ENCODE measurements at regions not wholly inside any gene's neighbourhood (a gene's known extent, or its start where the extent isn't known, plus 50 kb on each side); places are given as distances from the start of the nearest gene placed in this dataset.

DNA sequence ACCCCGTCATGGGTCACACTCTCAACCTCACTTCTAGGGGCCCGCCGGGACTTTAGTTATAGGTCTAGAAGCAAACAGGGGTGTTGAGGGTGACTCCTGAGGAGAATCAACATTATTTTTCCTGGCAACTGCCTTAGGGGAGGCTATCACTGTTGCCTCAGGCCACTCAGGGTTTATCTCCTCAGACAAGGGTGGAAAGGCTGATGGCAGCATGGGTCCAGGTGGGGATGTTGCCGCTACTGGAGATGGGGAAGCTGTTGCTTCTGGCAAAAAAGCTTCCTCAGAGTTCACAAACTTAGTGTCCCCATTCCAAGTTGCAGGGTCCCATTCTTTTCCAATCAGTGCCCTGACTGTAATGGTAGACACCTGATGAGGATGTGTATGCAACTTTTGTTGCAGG, 467.4 kb upstream of the RGS6 start:
- Mint-ChIP-seq H3K27ac (no peak overlapping the region), H3K36me3 (ENCODE audit: low read depth) (peaks cover 47% of the 10 kb centered on the region), H3K4me3 (no peak overlapping the region), H3K27me3 (ENCODE audit: insufficient read depth, low read depth, poor library complexity) (peaks cover 2% of the 10 kb centered on the region), H3K4me1 (peaks cover 3% of the 10 kb centered on the region), H3K9me3 (peaks cover 24% of the 10 kb centered on the region)
- Histone ChIP-seq H3K27me3 (ENCODE audit: insufficient read depth) (no peaks in the 10 kb centered on the region), H3K36me3 (ENCODE audit: insufficient read depth) (no peaks in the 10 kb centered on the region), H2AFZ (no peak overlapping the region), H3K79me2 (replicated peaks; ENCODE audit: insufficient read depth) (peaks cover 7% of the 10 kb centered on the region), H3K4me3 (no peak overlapping the region), H3F3A (replicated peaks; ENCODE audit: low read depth) (no peaks in the 10 kb centered on the region), H3K4me1 (ENCODE audit: insufficient read depth) (no peaks in the 10 kb centered on the region), H4K20me1 (replicated peaks; ENCODE audit: insufficient read depth) (no peaks in the 10 kb centered on the region), H3K9me2 (ENCODE audit: insufficient read depth) (0 out of 2 replicates have a peak, but pooled peaks cover 10% of the 10 kb centered on the region), H3K4me2 (no peak overlapping the region), H3K27ac (ENCODE audit: low read depth) (no peak overlapping the region)
- DNase-seq (ENCODE audit: low spot score) (no peak), ATAC-seq (no peak)
- TF ChIP-seq, protein P1, sequence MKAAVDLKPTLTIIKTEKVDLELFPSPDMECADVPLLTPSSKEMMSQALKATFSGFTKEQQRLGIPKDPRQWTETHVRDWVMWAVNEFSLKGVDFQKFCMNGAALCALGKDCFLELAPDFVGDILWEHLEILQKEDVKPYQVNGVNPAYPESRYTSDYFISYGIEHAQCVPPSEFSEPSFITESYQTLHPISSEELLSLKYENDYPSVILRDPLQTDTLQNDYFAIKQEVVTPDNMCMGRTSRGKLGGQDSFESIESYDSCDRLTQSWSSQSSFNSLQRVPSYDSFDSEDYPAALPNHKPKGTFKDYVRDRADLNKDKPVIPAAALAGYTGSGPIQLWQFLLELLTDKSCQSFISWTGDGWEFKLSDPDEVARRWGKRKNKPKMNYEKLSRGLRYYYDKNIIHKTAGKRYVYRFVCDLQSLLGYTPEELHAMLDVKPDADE (IDR thresholded peaks at IDR 0.05) = no peak
- no peak for TF ChIP-seq EZH2phosphoT487 (IDR thresholded peaks at IDR 0.05; ENCODE audit: unreplicated experiment)
- TF ChIP-seq EZH2 (IDR thresholded peaks at IDR 0.05; ENCODE audit: low read depth, unreplicated experiment) = no peak
- TF ChIP-seq NANOG (IDR thresholded peaks at IDR 0.05; ENCODE audit: borderline replicate concordance) = no peak
- TF ChIP-seq STAT1 (IDR thresholded peaks at IDR 0.05; ENCODE audit: unreplicated experiment) = no peak
- no peak for TF ChIP-seq ZNF114 (CRISPR knock-in tag; IDR thresholded peaks at IDR 0.05)
- no peak for TF ChIP-seq JUNB (IDR thresholded peaks at IDR 0.05; ENCODE audit: unreplicated experiment)
- TF ChIP-seq, protein P2, sequence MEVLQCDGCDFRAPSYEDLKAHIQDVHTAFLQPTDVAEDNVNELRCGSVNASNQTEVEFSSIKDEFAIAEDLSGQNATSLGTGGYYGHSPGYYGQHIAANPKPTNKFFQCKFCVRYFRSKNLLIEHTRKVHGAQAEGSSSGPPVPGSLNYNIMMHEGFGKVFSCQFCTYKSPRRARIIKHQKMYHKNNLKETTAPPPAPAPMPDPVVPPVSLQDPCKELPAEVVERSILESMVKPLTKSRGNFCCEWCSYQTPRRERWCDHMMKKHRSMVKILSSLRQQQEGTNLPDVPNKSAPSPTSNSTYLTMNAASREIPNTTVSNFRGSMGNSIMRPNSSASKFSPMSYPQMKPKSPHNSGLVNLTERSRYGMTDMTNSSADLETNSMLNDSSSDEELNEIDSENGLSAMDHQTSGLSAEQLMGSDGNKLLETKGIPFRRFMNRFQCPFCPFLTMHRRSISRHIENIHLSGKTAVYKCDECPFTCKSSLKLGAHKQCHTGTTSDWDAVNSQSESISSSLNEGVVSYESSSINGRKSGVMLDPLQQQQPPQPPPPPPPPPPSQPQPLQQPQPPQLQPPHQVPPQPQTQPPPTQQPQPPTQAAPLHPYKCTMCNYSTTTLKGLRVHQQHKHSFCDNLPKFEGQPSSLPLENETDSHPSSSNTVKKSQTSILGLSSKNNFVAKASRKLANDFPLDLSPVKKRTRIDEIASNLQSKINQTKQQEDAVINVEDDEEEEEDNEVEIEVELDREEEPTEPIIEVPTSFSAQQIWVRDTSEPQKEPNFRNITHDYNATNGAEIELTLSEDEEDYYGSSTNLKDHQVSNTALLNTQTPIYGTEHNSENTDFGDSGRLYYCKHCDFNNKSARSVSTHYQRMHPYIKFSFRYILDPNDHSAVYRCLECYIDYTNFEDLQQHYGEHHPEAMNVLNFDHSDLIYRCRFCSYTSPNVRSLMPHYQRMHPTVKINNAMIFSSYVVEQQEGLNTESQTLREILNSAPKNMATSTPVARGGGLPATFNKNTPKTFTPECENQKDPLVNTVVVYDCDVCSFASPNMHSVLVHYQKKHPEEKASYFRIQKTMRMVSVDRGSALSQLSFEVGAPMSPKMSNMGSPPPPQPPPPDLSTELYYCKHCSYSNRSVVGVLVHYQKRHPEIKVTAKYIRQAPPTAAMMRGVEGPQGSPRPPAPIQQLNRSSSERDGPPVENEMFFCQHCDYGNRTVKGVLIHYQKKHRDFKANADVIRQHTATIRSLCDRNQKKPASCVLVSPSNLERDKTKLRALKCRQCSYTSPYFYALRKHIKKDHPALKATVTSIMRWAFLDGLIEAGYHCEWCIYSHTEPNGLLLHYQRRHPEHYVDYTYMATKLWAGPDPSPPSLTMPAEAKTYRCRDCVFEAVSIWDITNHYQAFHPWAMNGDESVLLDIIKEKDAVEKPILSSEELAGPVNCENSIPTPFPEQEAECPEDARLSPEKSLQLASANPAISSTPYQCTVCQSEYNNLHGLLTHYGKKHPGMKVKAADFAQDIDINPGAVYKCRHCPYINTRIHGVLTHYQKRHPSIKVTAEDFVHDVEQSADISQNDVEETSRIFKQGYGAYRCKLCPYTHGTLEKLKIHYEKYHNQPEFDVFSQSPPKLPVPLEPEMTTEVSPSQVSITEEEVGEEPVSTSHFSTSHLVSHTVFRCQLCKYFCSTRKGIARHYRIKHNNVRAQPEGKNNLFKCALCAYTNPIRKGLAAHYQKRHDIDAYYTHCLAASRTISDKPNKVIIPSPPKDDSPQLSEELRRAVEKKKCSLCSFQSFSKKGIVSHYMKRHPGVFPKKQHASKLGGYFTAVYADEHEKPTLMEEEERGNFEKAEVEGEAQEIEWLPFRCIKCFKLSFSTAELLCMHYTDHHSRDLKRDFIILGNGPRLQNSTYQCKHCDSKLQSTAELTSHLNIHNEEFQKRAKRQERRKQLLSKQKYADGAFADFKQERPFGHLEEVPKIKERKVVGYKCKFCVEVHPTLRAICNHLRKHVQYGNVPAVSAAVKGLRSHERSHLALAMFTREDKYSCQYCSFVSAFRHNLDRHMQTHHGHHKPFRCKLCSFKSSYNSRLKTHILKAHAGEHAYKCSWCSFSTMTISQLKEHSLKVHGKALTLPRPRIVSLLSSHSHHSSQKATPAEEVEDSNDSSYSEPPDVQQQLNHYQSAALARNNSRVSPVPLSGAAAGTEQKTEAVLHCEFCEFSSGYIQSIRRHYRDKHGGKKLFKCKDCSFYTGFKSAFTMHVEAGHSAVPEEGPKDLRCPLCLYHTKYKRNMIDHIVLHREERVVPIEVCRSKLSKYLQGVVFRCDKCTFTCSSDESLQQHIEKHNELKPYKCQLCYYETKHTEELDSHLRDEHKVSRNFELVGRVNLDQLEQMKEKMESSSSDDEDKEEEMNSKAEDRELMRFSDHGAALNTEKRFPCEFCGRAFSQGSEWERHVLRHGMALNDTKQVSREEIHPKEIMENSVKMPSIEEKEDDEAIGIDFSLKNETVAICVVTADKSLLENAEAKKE (CRISPR knock-in tag; IDR thresholded peaks at IDR 0.05) = no peak
- TF ChIP-seq ZNF331 (CRISPR knock-in tag; IDR thresholded peaks at IDR 0.05; ENCODE audit: low read depth) = no peak
- TF ChIP-seq, protein P3, sequence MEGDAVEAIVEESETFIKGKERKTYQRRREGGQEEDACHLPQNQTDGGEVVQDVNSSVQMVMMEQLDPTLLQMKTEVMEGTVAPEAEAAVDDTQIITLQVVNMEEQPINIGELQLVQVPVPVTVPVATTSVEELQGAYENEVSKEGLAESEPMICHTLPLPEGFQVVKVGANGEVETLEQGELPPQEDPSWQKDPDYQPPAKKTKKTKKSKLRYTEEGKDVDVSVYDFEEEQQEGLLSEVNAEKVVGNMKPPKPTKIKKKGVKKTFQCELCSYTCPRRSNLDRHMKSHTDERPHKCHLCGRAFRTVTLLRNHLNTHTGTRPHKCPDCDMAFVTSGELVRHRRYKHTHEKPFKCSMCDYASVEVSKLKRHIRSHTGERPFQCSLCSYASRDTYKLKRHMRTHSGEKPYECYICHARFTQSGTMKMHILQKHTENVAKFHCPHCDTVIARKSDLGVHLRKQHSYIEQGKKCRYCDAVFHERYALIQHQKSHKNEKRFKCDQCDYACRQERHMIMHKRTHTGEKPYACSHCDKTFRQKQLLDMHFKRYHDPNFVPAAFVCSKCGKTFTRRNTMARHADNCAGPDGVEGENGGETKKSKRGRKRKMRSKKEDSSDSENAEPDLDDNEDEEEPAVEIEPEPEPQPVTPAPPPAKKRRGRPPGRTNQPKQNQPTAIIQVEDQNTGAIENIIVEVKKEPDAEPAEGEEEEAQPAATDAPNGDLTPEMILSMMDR (conservative IDR thresholded peaks at IDR 0.05; ENCODE audit: low read depth in 2 of 2) = no peak

Data from GM23338 (cell line).